NT2/D1 (cell line): ENCODE measurements at regions not wholly inside any gene's neighbourhood (a gene's known extent, or its start where the extent isn't known, plus 50 kb on each side); places are given as distances from the start of the nearest gene placed in this dataset.

ENCODE experiments used
- SUZ12 ChIP-seq: IDR thresholded peaks from 2 replicates; pipeline ENCODE4 v1.6.1; 2011; ENCODE audit not compliant: insufficient read length, insufficient read depth; ENCODE audit errors: extremely low read depth
- YY1 ChIP-seq: IDR thresholded peaks from 2 replicates; pipeline ENCODE4 v1.6.1; 2011; ENCODE audit not compliant: insufficient read length, insufficient read depth
- ZNF274 ChIP-seq: IDR thresholded peaks from 2 replicates; pipeline ENCODE4 v1.6.1; 2011; ENCODE audit warnings: mild to moderate bottlenecking, low read depth, low read length

GRCh38 chr1:119245881-119246280, 105.4 kb upstream of the WARS2 start:
- no peak for TF ChIP-seq SUZ12
- no peak for TF ChIP-seq YY1
- TF ChIP-seq ZNF274 = no peak
